ENCODE measurements at regions not wholly inside any gene's neighbourhood (a gene's known extent, or its start where the extent isn't known, plus 50 kb on each side); places are given as distances from the start of the nearest gene placed in this dataset.

DNA sequence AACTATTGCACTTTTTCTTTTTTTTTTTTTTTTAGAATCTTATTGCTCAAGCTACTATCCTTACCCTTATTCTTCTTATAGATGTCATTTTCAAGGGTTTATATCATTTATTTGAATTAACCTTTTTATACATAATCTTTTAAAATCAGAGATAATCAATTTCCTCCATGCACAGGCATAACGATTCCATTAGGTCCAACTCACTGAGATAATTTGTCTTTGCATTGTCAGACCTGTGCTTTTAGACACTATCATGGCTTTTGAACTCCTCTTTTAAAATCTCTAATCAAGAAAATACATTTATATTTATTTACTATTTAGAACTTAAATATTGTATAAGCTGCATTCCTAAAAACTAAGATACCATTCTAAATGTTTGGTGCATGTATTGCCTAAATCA is 1454.9 kb downstream of the ZPLD1 start:
- no peak for DNase-seq (ENCODE audit: low spot score)

DNA sequence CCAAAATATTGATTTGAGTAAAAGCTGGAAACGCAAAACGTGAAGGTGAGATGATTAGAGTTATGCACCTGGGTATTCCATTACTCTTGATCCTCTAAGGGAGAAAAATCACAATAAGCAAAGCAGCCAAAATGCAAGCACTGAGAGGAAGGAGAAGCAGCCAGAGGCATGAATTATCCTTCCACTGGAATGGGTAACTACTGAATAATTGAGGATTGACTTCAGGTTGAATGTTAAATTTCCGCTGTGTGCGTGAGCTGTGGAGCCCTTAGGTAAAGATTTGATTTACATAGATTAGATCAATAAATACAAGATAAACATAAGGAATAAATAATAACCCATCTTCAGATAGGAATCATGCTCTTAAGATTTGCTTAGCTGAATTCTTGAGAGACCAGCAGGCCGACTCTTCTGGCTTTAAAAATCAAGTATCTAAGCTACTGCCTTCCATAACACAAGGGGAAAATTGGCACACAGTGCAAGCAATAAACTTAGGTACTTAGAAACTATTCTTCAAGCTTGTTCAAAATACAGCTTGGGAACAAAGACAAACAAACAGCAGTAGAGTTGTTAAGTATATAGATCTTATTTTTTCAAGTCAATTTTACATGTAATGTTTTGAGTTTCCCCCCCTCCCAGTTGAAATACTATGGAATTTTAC is 1459.5 kb downstream of the ZPLD1 start:
- no peak for DNase-seq (ENCODE audit: low spot score)

DNA sequence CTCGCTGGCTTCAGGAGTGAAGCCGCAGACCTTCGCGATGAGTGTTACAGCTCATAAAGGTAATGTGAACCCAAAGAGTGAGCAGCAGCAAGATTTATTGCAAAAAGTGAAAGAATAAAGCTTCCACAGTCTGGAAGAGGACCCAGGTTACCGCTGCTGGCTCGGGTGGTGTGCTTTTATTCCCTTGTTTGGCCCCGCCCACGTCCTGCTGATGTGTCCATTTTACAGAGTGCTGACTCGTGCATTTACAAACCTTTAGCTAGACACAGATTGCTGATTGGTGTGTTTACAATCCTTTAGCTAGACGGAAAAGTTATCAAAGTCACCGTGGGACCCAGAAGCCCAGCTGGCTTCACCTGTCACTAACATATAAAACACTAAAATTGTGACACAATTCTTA is 1464.5 kb downstream of the ZPLD1 start:
- no peak for DNase-seq (ENCODE audit: low spot score)

DNA sequence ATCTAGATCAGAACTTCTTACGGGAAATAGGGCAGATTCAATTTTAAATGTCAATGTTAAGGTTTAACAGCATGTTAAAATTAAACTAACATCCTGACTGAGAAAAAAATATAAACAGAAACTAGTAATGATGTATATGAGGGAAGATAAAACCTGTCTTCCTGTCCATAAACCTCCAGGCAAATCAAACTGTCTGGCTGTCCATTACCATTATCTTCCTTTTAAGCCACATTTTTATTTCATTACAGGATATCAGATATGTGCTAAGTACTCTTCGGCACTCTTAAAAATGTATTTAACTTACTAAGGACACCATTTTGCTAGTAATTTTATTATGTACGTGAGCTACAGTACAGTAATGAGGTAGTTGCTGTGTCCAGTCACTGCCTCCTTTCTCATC is 1461.7 kb upstream of the ALCAM start:
- DNase-seq (ENCODE audit: low spot score) = no peak

DNA sequence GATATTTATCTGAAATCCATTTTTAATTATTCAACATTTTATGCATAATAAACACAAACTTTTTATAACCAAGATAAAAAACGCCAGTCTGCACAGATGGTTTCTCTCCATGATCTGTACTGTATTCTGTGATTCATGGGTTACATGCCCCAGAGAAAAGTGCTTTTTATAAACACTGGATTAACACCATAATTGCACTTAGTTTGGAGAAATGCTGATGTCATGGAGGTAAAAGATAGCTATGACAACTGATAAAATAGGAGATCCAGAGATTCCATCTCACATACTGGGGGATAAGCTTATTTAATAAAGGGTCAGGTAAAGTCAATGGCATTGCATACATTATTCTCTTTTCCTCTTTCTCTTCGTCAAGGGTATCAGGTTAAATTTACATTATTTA is 1460.4 kb upstream of the ALCAM start:
- no peak for DNase-seq (ENCODE audit: low spot score)

DNA sequence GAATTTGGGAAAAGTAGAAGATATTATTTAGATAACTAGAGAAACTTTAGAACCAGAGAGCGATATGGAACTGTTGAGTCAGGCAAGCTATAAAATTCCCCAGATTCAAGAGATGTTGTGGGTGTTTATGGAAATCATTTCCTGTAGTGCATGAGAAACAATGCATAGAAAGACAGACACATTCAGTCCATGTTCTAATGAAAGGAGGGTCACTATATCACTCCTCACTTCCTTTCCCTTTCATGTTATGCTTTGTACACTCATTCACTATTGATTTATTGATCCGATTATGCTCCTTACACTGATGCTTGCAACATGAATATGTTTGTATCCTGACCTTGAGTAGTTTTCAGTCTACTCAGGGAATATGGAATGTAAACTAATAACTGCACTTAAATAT is 1459.9 kb upstream of the ALCAM start:
- no peak for DNase-seq (ENCODE audit: low spot score)

DNA sequence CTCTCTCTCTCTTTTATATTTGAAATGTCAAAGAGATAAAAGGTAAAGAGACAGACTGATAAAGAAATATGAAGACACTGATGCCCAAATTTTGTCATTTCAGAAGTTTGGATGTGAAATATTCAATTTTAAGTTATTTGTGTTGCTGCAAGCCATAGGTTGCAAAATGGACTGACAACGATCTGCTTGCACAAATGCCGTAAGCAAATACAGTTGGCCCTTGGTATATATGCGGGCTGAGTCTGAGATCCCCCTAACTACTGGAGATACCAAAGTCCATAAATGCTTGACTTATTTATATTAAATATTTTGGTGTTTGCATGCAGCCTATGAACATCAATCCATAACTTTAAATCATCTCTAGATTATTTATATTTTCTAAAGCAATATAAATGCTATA is 1459.1 kb upstream of the ALCAM start:
- no peak for DNase-seq (ENCODE audit: low spot score)

DNA sequence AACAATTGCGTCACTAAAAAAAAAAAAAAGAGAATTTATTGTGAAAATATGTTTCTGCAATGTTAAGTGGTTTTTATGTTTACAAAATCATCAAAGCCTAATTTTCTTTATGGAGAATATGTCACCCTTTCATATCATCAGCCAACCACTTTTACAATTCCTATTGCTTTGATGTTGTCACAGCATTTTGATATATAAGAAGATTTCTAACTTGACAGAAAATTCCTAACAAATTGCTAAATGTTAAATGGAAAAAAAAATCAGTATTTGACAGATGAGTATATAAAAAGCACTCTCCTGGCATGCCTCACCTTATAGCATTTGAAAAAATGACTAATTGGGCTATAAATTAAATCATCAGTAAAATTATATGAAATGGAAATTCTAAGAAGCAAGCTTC is 1457.3 kb upstream of the ALCAM start:
- no peak for DNase-seq (ENCODE audit: low spot score)

DNA sequence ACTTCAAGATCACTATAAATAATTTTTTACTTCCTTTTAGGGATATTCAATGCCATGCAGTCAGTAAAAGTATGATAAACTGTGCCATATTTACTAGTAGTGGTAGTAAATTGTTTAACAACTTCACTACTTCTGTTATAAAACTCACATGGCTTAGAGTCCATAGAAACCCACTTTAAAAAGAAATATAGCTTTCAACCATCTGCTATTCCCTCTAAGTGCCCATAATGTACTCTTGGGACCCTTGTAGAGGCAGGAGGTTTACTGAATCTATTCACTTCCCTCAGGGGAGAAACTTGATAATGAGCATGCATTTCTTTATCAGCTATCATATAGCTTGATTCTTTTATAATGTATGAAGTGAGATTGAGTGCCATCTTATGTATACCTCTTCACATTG is 1448.4 kb upstream of the ALCAM start:
- DNase-seq (ENCODE audit: low spot score) = no peak

DNA sequence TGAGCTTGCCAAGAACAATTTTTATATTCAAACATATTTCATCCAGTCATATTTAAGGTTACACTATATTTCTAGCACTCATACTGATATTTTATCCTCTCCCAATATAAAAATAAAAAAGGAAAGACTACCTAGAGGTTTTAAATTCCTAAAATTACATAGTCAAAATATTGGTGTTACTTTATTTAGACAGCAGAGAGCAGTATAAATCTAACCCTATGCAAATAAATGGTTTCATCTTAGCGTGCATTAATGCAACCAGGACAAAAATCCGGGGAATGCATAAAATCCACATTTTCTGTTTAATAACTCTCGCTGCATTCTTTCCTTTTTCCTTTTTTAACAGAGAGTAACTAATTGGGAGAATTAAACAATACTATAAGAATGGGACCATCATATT is 1447.4 kb upstream of the ALCAM start:
- DNase-seq (ENCODE audit: low spot score) = no peak

DNA sequence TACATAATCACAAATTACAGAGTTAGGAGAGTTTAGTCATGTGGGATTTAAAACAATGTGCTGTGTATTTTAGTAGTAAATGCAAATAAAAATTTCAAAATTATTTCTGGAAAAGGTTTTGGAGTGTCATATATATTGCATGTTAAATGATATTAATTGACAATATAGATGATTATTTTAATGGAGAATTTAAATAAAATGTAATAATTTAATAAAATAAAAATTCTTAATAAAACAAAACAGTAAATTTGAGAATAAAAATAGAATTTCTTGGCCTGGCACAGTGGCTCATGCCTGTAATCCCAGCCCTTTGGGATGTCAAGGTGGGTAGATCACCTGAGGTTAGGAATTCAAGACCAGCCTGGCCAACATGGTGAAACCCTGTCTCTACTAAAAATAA is 1442.8 kb upstream of the ALCAM start:
- DNase-seq (ENCODE audit: low spot score) = no peak

DNA sequence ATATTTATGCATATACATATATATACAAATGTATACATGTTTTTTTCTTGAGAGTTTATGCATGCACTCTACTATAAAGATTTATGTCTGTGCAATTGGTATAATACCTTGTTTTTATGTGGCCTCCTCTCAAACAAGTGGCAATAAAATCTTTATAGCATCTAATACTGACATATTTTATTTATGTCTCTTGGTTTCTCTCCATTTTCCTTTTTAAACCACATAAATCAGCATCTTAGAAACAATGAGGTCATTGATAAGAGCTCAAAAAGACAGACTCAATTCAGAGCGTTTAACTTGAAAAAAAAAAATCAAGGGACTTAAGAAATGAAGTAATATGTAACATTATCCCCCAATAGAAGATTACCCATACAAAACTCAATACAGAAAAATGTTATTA is 1442.2 kb upstream of the ALCAM start:
- no peak for DNase-seq (ENCODE audit: low spot score)

DNA sequence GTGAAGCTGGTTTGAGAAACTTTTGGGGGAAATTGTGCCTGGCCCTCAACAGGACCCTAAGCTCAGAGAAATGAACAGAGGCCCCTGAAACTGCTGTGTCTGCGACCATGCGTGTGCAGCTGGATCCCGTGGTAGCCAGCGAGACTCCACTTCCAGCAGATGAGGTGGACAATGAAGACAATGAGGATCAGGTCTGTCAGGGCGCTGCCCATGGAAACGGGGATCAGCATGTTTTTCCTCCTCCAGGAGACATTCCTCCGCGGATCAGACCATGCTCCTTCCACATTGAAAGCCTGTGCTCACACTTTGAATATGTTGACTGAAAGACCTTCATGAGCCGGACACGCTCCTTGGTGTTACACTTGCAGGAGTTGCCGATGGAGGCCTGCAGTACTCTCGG is 1439.8 kb upstream of the ALCAM start:
- no peak for DNase-seq (ENCODE audit: low spot score)

DNA sequence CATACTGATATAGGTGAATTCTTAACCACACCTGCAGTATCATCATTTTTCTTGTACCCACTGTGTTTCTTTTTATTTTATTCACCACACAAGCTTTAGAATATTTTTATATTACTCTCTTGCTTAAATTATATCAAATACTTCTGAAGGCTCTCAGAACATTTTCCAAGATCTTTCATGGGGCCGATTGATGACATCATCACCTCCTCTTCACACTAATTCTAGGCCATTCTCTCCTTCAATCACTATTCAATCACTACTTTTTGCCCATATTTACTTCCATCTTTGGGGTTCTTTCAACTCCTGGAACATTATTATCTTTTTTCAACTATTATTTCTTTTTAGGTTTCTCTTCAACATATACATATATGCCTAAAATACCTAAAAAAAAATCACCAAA is 1438.8 kb upstream of the ALCAM start:
- DNase-seq (ENCODE audit: low spot score) = no peak

DNA sequence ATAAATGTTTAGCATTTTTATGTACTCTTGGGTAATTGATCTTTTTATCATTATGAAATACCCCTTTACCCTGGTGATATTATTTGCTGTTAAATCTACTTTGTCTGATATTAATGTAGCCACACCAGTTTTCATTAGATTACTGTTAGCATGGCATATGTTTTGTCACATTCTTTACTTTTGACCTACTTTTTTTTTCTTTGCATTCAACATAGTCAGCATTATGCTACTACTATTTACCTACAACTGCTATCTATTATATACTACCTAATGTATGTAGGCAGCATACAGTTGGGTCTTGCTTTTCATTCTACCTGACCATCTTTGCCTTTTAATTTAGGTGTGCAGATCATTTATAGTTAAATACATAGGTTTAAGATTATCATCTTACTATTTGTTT is 1429.6 kb upstream of the ALCAM start:
- no peak for DNase-seq (ENCODE audit: low spot score)

DNA sequence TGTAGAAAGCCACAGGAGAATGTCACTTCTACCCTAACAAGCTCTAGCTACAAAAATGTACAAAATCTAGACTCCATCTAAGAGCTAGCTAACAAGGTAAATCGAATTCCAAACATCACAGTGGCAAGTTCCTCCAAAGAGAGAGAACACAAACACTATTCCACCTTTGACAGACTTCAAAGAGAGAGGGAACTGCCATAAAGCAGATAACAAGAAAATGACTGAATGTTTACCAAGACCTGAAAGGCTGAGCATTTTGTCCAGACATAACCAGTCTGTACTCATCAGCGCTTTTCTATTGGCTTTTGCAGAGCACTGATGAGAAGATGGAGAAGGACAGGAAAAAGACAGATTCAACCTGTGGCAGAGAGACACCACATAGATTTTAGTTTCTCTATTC is 1419.6 kb upstream of the ALCAM start:
- DNase-seq (ENCODE audit: low spot score) = no peak

DNA sequence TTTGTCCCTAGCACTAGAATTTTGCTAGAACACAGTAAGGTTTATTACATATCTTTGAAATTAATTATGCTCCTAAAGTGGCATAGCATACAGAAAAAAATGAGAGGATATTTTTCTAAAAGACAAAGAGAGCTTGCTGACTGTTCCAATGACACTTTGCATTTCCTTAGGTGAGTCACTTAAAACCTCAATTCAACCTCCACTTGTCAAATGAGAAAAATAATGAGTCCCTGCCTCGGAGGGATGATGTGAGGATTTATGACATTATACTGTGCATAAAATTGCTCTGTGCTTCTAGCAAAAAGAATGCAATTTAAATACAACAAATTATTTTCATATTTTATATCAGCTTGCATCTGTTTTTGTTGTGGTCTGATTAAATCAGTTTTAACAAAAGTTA is 1417.0 kb upstream of the ALCAM start:
- DNase-seq (ENCODE audit: low spot score) = peak; percentile 6

DNA sequence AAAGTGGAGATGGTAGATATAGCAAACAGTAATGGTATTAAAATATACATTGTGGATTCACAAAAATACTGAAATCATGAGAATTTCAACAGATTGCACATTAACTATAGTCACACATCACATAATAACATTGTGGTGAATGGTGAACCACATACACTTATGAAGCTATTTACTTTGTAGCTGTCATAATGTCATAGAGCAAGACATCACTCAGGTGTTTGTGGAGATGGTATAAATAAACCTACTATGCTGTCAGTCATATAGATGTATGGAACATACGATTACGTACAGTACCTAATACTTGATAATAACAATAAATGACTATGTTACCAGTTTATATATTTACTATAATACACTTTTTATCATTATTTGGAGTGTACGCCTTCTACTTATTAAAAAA is 1416.0 kb upstream of the ALCAM start:
- DNase-seq (ENCODE audit: low spot score) = no peak

DNA sequence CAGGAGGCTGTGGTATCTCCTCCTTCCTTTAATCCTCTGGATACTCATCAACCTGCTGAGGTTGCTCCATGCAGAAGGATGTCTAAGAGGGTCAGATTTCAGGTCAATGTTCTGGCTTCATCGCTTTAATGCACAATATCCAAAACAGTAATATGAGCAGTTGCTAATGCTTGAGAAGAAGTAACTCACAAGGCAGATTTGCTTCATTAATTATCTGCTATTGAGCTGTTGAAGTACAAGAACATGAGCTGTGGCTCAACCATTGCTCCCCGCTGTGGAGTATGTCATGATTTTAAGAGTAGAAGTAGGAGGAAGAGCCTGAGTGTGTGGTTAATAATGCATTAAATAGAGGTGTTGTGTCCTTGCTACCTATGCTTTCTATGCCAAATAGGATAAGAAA is 1412.9 kb upstream of the ALCAM start:
- peak; percentile 16 for DNase-seq (ENCODE audit: low spot score)

DNA sequence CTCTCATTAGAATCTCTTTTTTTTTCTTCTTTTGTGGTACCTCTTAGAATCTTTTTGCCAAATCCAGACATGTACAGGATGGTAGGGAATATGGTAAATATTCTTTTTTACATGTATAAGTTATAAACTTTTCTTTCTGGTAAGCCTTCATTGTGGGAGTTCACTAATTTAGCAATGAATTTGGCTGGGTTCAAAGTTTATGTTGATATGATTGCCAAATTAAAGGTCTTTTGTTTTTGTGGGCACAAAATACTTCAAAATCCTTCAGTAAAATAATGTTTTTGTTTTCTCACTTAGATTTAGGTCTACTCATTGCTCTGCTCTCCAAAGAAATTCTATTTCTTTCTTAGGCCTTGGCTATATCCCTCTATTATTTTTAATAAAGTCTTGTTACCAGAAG is 1405.9 kb upstream of the ALCAM start:
- DNase-seq (ENCODE audit: low spot score) = no peak

DNA sequence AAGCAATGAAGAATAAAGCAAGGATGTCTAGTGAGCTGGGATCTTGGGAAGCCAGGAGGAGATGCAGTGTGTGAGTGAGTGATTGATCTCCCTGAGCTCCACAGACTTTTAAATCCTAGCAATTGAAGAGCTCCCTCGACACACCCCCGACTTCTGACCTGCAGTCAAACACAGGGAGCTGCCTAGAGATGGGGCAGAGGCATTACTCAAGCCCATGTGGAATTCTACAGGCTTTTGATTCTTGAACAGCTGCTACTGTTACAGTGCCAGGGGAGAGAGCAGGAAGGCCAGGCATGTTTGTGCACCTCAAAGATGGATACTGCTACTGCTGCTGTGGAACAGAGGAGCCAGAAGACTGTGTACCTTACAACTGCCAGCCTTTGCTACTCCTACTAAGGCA is 1403.1 kb upstream of the ALCAM start:
- DNase-seq (ENCODE audit: low spot score) = no peak

DNA sequence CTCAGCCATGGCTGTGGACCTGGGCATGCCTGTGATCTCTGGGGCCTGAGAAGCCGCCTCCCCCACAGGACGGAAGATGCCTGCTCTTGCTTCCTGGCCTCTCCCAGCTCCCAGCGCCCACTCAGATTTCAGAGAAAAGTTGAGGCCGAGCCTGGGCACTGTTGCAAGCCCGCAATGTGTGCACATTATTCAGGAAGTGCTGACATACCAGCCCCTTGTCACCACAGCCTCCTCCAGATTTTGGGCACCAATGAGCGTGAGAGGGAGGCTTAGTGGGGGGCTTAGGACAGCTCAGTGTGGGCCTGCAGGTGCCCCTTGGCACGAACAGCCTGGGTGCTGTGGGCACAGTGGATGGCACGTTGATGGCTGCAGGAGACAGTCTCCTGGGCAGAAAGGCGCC is 1400.9 kb upstream of the ALCAM start:
- DNase-seq (ENCODE audit: low spot score) = no peak

DNA sequence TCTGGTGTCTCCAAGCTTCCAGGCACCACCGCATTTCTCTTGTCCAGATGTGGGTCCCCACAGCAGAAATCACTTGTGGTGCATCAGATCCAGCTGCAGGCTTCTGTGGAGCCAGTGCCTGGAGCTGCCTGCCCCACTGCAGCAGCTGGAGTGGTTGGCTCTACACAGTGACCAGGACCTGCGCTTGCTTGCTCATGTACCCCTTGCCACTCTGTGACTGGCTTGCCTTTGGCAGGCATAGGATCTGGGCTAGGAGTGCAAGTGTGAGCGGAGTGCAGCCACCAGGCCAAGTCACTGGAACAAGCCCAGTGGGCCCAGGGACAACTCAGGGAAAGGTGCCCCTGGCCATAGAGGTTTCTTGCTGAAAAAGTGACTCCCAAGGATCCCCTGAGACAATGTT is 1400.0 kb upstream of the ALCAM start:
- DNase-seq (ENCODE audit: low spot score) = no peak

DNA sequence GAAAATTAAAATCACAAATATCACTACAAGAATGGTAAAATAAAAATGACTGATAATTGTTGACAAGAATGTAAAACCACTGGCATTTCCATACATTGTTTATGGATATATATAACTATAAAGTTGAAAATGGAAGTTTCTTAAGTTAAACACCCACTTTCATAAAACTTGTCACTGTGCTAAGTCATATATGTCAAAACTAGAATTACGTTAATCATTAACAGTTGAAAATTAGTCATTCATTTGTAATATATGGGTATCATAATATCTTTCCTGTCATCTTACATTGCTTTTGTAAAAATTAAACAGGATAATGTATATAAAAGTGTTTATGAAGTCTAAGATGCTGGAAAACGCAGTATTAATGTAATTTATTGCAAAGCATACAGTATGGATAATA is 1398.6 kb upstream of the ALCAM start:
- no peak for DNase-seq (ENCODE audit: low spot score)

DNA sequence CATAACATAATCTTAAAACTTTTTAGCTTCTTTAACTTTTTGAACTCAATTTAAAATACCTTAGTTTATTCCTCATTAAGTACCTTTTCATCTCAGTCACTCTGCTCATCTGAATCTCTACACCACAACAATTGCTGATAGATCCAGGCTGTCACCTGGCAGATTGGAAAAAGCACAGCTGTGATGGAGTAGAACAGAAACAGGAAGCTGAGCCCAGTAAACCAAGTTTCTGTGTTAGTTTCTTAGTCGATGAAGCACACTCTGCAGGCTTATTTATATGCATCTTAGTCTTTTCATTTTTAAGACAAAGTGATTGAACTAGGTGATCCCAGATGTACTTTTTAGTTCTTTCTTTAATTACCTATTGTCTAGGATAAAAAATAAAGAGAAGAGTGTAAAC is 1398.0 kb upstream of the ALCAM start:
- no peak for DNase-seq (ENCODE audit: low spot score)
